Endodermal cell (in vitro differentiated cells): ENCODE measurements at regions not wholly inside any gene's neighbourhood (a gene's known extent, or its start where the extent isn't known, plus 50 kb on each side); places are given as distances from the start of the nearest gene placed in this dataset.
"Not testable (repeated sequence)": the region's sequence is repeated elsewhere in the genome, so short reads cannot be mapped to it uniquely, and the experiment has no call there.

Experiments
- DNase-seq: peaks from one replicate; pipeline ENCODE4 v3.0.0-alpha.2; 2017
- H3K27ac ChIP-seq: 2 replicates; pipeline ENCODE4 v1.5.1; 2013; ENCODE audit warnings: mild to moderate bottlenecking, low read depth, low read length, moderate library complexity
- H3K27me3 ChIP-seq: 2 replicates; pipeline ENCODE4 v1.6.1; 2013; ENCODE audit warnings: mild to moderate bottlenecking, low read length, moderate library complexity; ENCODE audit not compliant: insufficient read depth, control insufficient read depth, poor library complexity, severe bottlenecking
- H3K36me3 ChIP-seq: 2 replicates; pipeline ENCODE4 v1.7.0; 2013; ENCODE audit warnings: mild to moderate bottlenecking, low read length, moderate library complexity; ENCODE audit not compliant: control insufficient read depth, insufficient read depth
- H3K4me1 ChIP-seq: one replicate; pipeline ENCODE4 v1.7.0; 2013; ENCODE audit warnings: low read length; ENCODE audit not compliant: control insufficient read depth, insufficient read depth
- H3K4me3 ChIP-seq: 2 replicates; pipeline ENCODE4 v1.5.1; 2013; ENCODE audit warnings: mild to moderate bottlenecking, low read length, moderate library complexity
- H3K9ac ChIP-seq: 2 replicates; pipeline ENCODE4 v1.6.1; 2013; ENCODE audit warnings: mild to moderate bottlenecking, low read length, moderate library complexity; ENCODE audit not compliant: poor library complexity, severe bottlenecking; ENCODE audit errors: extremely low read depth
- H3K9me3 ChIP-seq: 2 replicates; pipeline ENCODE4 v1.6.1; 2013; ENCODE audit warnings: mild to moderate bottlenecking, low read length, moderate library complexity; ENCODE audit not compliant: control insufficient read depth
- H3K27ac Mint-ChIP-seq: 2 replicates; pipeline ENCODE4 v1.8.0; 2020; ENCODE audit warnings: mixed read lengths
- H3K27me3 Mint-ChIP-seq: 2 replicates; pipeline ENCODE4 v1.8.0; 2021; ENCODE audit warnings: mild to moderate bottlenecking, mixed read lengths; ENCODE audit not compliant: insufficient read depth
- H3K36me3 Mint-ChIP-seq: 2 replicates; pipeline ENCODE4 v1.8.0; 2020; ENCODE audit warnings: low read depth, mixed read lengths
- H3K4me1 Mint-ChIP-seq: 2 replicates; pipeline ENCODE4 v1.8.0; 2020; ENCODE audit warnings: mixed read lengths
- H3K4me3 Mint-ChIP-seq: 2 replicates; pipeline ENCODE4 v1.8.0; 2020; ENCODE audit warnings: mild to moderate bottlenecking, moderate library complexity, mixed read lengths
- H3K9me3 Mint-ChIP-seq: 2 replicates; pipeline ENCODE4 v1.8.0; 2020; ENCODE audit warnings: mild to moderate bottlenecking, mixed read lengths
- CTCF ChIP-seq: fragments of 200-600 bp; sonication (generic); conservative IDR thresholded peaks from 2 replicates; pipeline ENCODE4 v1.5.0; 2021; ENCODE audit warnings: antibody characterized with exemption, mild to moderate bottlenecking
- WGBS, 2 experiments: methylation state at CpG; one replicate each; pipeline versions ENCODE4 v1.1.5 to v1.1.7; 2013; ENCODE audit warnings: missing lambda C conversion rate in 2 of 2, mixed read lengths in 1 of 2; ENCODE audit not compliant: insufficient coverage in 1 of 2, insufficient read length in 1 of 2; 5-methylcytosine and 5-hydroxymethylcytosine counted together

- no peaks in the 10 kb centered on the region for H3K27me3 ChIP-seq
- H3K4me1 Mint-ChIP-seq = no peaks in the 10 kb centered on the region
- H3K4me3 ChIP-seq = no peak overlapping the region
- no peak for DNase-seq
- H3K9me3 Mint-ChIP-seq = peaks cover 62% of the 10 kb centered on the region
- H3K27me3 Mint-ChIP-seq = no peaks in the 10 kb centered on the region
- no peak for TF ChIP-seq CTCF
- no peak overlapping the region for H3K9ac ChIP-seq
- 60 to 78% methylated on average over 3 to 4 of the region's 5 CpGs for WGBS, 2 experiments
- no peak overlapping the region for H3K27ac ChIP-seq
- no peak overlapping the region for H3K27ac Mint-ChIP-seq
- no peaks in the 10 kb centered on the region for H3K36me3 Mint-ChIP-seq
- H3K4me3 Mint-ChIP-seq = no peak overlapping the region
- H3K4me1 ChIP-seq = no peaks in the 10 kb centered on the region
- H3K36me3 ChIP-seq = no peaks in the 10 kb centered on the region
- H3K9me3 ChIP-seq = peaks cover 30% of the 10 kb centered on the region
These were observed 608.5 kb downstream of the TMEM121 start for GRCh38 chr14:106134886-106135285.

GRCh38 chr14:106141242-106142220, 615.1 kb downstream of the TMEM121 start:
- H3K4me3 Mint-ChIP-seq = no peak overlapping the region
- peaks cover 58% of the 10 kb centered on the region for H3K9me3 Mint-ChIP-seq
- TF ChIP-seq CTCF = no peak
- DNase-seq = no peak
- H3K36me3 ChIP-seq = no peaks in the 10 kb centered on the region
- no peak overlapping the region for H3K27ac ChIP-seq
- H3K9me3 ChIP-seq = peaks cover 28% of the 10 kb centered on the region
- no peaks in the 10 kb centered on the region for H3K36me3 Mint-ChIP-seq
- 75 to 79% methylated on average over 4 to 11 of the region's 18 CpGs for WGBS, 2 experiments
- no peaks in the 10 kb centered on the region for H3K27me3 ChIP-seq
- no peak overlapping the region for H3K9ac ChIP-seq
- no peak overlapping the region for H3K27ac Mint-ChIP-seq
- no peaks in the 10 kb centered on the region for H3K4me1 Mint-ChIP-seq
- H3K4me1 ChIP-seq = no peaks in the 10 kb centered on the region
- H3K4me3 ChIP-seq = no peak overlapping the region
- H3K27me3 Mint-ChIP-seq = peaks cover 2% of the 10 kb centered on the region

- WGBS, 2 experiments = 73 to 75% methylated on average over 5 to 6 of the region's 6 CpGs
- not testable (repeated sequence) for DNase-seq, H3K4me1 Mint-ChIP-seq, H3K36me3 Mint-ChIP-seq, H3K4me3 ChIP-seq, H3K27ac ChIP-seq, H3K27me3 ChIP-seq, H3K36me3 ChIP-seq, H3K9ac ChIP-seq, H3K27me3 Mint-ChIP-seq, H3K4me3 Mint-ChIP-seq, H3K27ac Mint-ChIP-seq, H3K4me1 ChIP-seq
- peaks cover 77% of the 10 kb centered on the region for H3K9me3 Mint-ChIP-seq
- H3K9me3 ChIP-seq = peaks cover 41% of the 10 kb centered on the region
These were observed 619.3 kb downstream of the TMEM121 start for GRCh38 chr14:106145731-106146130.
